GM12878 (cell line): ENCODE measurements at regions not wholly inside any gene's neighbourhood (a gene's known extent, or its start where the extent isn't known, plus 50 kb on each side); places are given as distances from the start of the nearest gene placed in this dataset.

ENCODE experiments used
- ATAC-seq: fragments of 200-7000 bp; cut with Tn5 transposase; 3 replicates; pipeline ENCODE4 v1.9.1; 2020; ENCODE audit warnings: mild to moderate bottlenecking, moderate library complexity
- BruUV-seq: library from RNA; stranded (reverse); fragments of 400-500 nt; replicated peaks from 2 replicates; lab custom pipeline; 2021; lab: Mats Ljungman, UMichigan
- CTCF ChIA-PET: fragments of 300-600 bp; sonication (Branson Sonifier 250); formaldehyde crosslinking; extraction: SDS; loops from one replicate; lab custom pipeline; 2021; ENCODE audit warnings: inconsistent platforms; lab: Yijun Ruan, JAX
- POLR2A ChIA-PET: fragments of 350-600 bp; formaldehyde crosslinking; extraction: SDS; loops from one replicate; lab custom pipeline; 2021; ENCODE audit warnings: inconsistent platforms; lab: Charles Lee
- RAD21 ChIA-PET: fragments of 300-600 bp; sonication (Branson Sonifier 250); formaldehyde crosslinking; loops from one replicate; lab custom pipeline; 2023; ENCODE audit warnings: antibody characterized with exemption; ENCODE audit not compliant: unreplicated experiment; lab: Charles Lee
- SMC1A ChIA-PET: fragments of 300-600 bp; sonication (Branson Sonifier 250); formaldehyde crosslinking; loops from one replicate; lab custom pipeline; 2023; ENCODE audit not compliant: unreplicated experiment, uncharacterized antibody; lab: Charles Lee
- DNase-seq: peaks from one replicate; pipeline ENCODE4 v3.0.0-alpha.2; 2011; ENCODE audit warnings: low read depth, low spot score
- FAIRE-seq: peaks from 3 replicates; lab custom pipeline; 2011; peaks lifted over from hg19 to GRCh38; lab: Jason Lieb, UNC
- H2AFZ ChIP-seq: 2 replicates; pipeline ENCODE4 v1.6.0; 2011; ENCODE audit warnings: low read depth, low read length, control low read depth; ENCODE audit not compliant: control insufficient read depth
- H3K27ac ChIP-seq: 2 replicates; pipeline ENCODE4 v1.5.1; 2011; ENCODE audit warnings: control low read depth; ENCODE audit not compliant: control insufficient read depth, insufficient read depth
- H3K27me3 ChIP-seq, 2 experiments: replicated peaks in 1 of 2; 2 replicates each; pipeline versions ENCODE4 v1.6.0 to v1.6.1; 2011; ENCODE audit warnings: low read length in 1 of 2; ENCODE audit not compliant: control insufficient read depth in 2 of 2, insufficient read depth in 2 of 2
- H3K36me3 ChIP-seq, 2 experiments: 2 replicates each; pipeline ENCODE4 v1.5.1; 2011; ENCODE audit warnings: low read length in 1 of 2; ENCODE audit not compliant: control insufficient read depth in 2 of 2, insufficient read depth in 2 of 2
- H3K4me1 ChIP-seq: 2 replicates; pipeline ENCODE4 v1.6.1; 2011; ENCODE audit warnings: mild to moderate bottlenecking, low read length, moderate library complexity, mixed read lengths; ENCODE audit not compliant: control insufficient read depth, insufficient read depth
- H3K4me2 ChIP-seq: 2 replicates; pipeline ENCODE4 v1.6.0; 2011; ENCODE audit warnings: control low read depth; ENCODE audit not compliant: control insufficient read depth, insufficient read depth
- H3K4me3 ChIP-seq: fragments of 200-600 bp; sonication (generic); 2 replicates; pipeline ENCODE4 v1.5.1; 2016
- H3K79me2 ChIP-seq: 2 replicates; pipeline ENCODE4 v1.6.0; 2011; ENCODE audit warnings: low read length; ENCODE audit not compliant: control insufficient read depth, insufficient read depth
- H3K9ac ChIP-seq: 2 replicates; pipeline ENCODE4 v1.8.0; 2011; ENCODE audit warnings: low read length, control low read depth, mixed read lengths; ENCODE audit not compliant: control insufficient read depth, insufficient read depth
- H3K9me3 ChIP-seq: replicated peaks from 3 replicates; pipeline ENCODE4 v1.5.1; 2011; ENCODE audit warnings: mild to moderate bottlenecking, low read length; ENCODE audit not compliant: control insufficient read depth, insufficient read depth
- H4K20me1 ChIP-seq: 2 replicates; pipeline ENCODE4 v1.6.0; 2011; ENCODE audit not compliant: control insufficient read depth, insufficient read depth
- E2F4 ChIP-seq: IDR thresholded peaks from 2 replicates; pipeline ENCODE4 v1.6.1; 2012; ENCODE audit warnings: low read depth, low read length, improper control_type of control experiment
- ESRRA ChIP-seq: IDR thresholded peaks from 2 replicates; pipeline ENCODE4 v1.6.1; 2012; ENCODE audit warnings: mild to moderate bottlenecking, low read length, improper control_type of control experiment
- FOXK2 ChIP-seq: fragments of 450-650 bp; IDR thresholded peaks from 2 replicates; pipeline ENCODE4 v1.6.1; 2017; ENCODE audit warnings: mild to moderate bottlenecking, moderate library complexity
- NRF1 ChIP-seq: conservative IDR thresholded peaks from 2 replicates; pipeline ENCODE4 v1.6.1; 2011; ENCODE audit warnings: mild to moderate bottlenecking, low read depth, low read length, improper control_type of control experiment
- RAD21 ChIP-seq: IDR thresholded peaks from 2 replicates; pipeline ENCODE4 v1.6.1; 2011; ENCODE audit warnings: mild to moderate bottlenecking, low read depth, low read length, moderate library complexity; ENCODE audit not compliant: insufficient read depth
- RELA ChIP-seq: fragments of 450-650 bp; IDR thresholded peaks from 2 replicates; pipeline ENCODE4 v1.8.0; 2014; ENCODE audit warnings: borderline replicate concordance; ENCODE audit not compliant: partially characterized antibody
- RFX5 ChIP-seq: IDR thresholded peaks from 2 replicates; pipeline ENCODE4 v1.6.1; 2011; ENCODE audit warnings: low read depth, low read length, improper control_type of control experiment
- RUNX3 ChIP-seq: IDR thresholded peaks from 2 replicates; pipeline ENCODE4 v1.6.1; 2012; ENCODE audit warnings: low read length, inconsistent platforms
- SMAD1 ChIP-seq: fragments of 450-650 bp; IDR thresholded peaks from 2 replicates; pipeline ENCODE4 v1.6.1; 2018; ENCODE audit warnings: mild to moderate bottlenecking, low read depth; ENCODE audit not compliant: partially characterized antibody
- ZZZ3 ChIP-seq: IDR thresholded peaks from 2 replicates; pipeline ENCODE4 v1.6.1; 2011; ENCODE audit warnings: low read depth; ENCODE audit not compliant: control insufficient read depth, insufficient read length
- WGBS: methylation state at CpG from one replicate; pipeline ENCODE4 v1.1.6; 2016; ENCODE audit warnings: low lambda C conversion rate; ENCODE audit not compliant: insufficient replicate concordance, insufficient coverage; ENCODE audit errors: missing lambda C conversion rate; 5-methylcytosine and 5-hydroxymethylcytosine counted together
- in situ Hi-C: fragments of 300-500 bp; cut with MboI; formaldehyde crosslinking; loops from 9 replicates; pipeline ENCODE4 v1.14.3; 2018; ENCODE audit warnings: mixed read lengths
- intact Hi-C: fragments of 100-400 bp; cut with micrococcal nuclease; formaldehyde crosslinking; loops from one replicate; pipeline ENCODE4 v1.14.2; 2022; ENCODE audit not compliant: unreplicated experiment
- TF ChIP-seq, protein P1 (sequence below): IDR thresholded peaks from 2 replicates; pipeline ENCODE4 v1.6.1; 2012; ENCODE audit warnings: low read length, inconsistent platforms

DNA sequence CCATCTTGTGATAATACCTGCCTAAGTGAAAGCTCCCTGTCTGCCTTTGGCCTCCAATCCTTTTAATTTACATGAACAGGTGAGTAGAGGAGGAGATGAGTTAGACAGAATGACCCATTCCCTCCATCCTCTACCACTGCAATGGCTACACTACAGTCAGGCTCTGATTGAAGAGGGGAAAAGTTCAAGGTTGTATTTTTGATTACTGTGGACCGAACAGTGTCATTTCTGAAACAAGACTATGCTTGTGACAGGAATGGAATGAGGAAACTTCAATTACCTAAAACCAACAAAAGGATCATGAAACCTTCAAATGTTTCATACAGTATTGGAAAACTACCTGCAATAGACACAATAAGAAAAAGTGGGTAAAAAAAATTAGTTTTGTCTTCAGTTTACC, 85.5 kb upstream of the GBE1 start:
- no peak overlapping the region for H3K4me3 ChIP-seq
- in situ Hi-C loops: no loop called here
- no peak overlapping the region for H3K9ac ChIP-seq
- no peaks in the 10 kb centered on the region for H3K36me3 ChIP-seq
- CTCF ChIA-PET: interaction anchor here (1.0 kb wide), 2 partner anchors 30 to 39 kb away, joined by 3 read pairs; no protein-coding TSS in a partner anchor
- H3K4me2 ChIP-seq: no peak overlapping the region
- TF ChIP-seq RELA (no peak), RAD21 (no peak), SMAD1 (no peak), NRF1 (no peak), E2F4 (no peak), ESRRA (no peak), FOXK2 (no peak), RUNX3 (no peak), ZZZ3 (no peak), RFX5 (no peak)
- TF ChIP-seq, protein P1, sequence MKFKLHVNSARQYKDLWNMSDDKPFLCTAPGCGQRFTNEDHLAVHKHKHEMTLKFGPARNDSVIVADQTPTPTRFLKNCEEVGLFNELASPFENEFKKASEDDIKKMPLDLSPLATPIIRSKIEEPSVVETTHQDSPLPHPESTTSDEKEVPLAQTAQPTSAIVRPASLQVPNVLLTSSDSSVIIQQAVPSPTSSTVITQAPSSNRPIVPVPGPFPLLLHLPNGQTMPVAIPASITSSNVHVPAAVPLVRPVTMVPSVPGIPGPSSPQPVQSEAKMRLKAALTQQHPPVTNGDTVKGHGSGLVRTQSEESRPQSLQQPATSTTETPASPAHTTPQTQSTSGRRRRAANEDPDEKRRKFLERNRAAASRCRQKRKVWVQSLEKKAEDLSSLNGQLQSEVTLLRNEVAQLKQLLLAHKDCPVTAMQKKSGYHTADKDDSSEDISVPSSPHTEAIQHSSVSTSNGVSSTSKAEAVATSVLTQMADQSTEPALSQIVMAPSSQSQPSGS: no peak
- TF ChIP-seq, all 136 proteins: peak for 0
- no peak overlapping the region; the same call in 1 of the 2 replicates for H2AFZ ChIP-seq
- no peaks in the 10 kb centered on the region for H3K27me3 ChIP-seq
- ChIA-PET SMC1A (interaction anchor here (1.1 kb wide), 2 partner anchors 15 to 59 kb away, joined by 3 read pairs; no protein-coding TSS in a partner anchor), POLR2A (no interaction called here), RAD21 (no interaction called here)
- no peak overlapping the region for H3K27ac ChIP-seq
- no peaks in the 10 kb centered on the region for H3K79me2 ChIP-seq
- BruUV-seq: no TSS peak
- no peak for ATAC-seq
- H3K4me1 ChIP-seq: no peaks in the 10 kb centered on the region
- FAIRE-seq: no peak
- DNase-seq: no peak
- H4K20me1 ChIP-seq: no peaks in the 10 kb centered on the region
- intact Hi-C loops: no loop called here
- H3K9me3 ChIP-seq: no peaks in the 10 kb centered on the region; the same call in 2 of the 3 replicates
- 100% methylated on average over 1 of the region's 1 CpG for WGBS
